Retinal pigment epithelial cell (primary cell): ENCODE measurements at regions not wholly inside any gene's neighbourhood (a gene's known extent, or its start where the extent isn't known, plus 50 kb on each side); places are given as distances from the start of the nearest gene placed in this dataset.

Experiments used
- DNase-seq: peaks from one replicate; pipeline ENCODE4 v3.0.0-alpha.2; 2010; ENCODE audit warnings: low read depth
- H3K4me3 ChIP-seq: 2 replicates; pipeline ENCODE4 v1.5.1; 2011; ENCODE audit warnings: mild to moderate bottlenecking, low read length, control low read depth, moderate library complexity
- TF ChIP-seq, protein P1 (sequence below): conservative IDR thresholded peaks from 2 replicates; pipeline ENCODE4 v1.5.1; 2011; ENCODE audit warnings: low read depth, low read length, control low read depth, inconsistent platforms

DNA sequence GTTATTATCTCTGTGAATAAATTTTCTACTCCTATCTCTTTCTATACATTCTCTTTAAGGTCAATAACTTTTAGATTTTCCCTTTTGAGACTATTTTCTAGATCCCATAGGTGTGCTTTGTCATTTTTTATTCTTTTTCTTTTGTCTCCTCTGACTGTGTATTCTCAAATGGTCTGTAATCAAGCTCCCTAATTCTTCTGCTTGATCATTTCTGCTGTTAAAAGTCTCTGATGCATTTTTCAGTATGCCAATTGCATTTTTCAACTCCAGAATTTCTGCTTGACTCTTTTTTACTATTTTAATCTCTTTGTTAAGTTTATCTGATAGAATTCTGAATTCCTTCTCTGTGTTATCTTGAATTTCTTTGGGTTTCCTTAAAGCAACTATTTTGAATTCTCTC, 78.2 kb downstream of the THNSL1 start:
- TF ChIP-seq, protein P1, sequence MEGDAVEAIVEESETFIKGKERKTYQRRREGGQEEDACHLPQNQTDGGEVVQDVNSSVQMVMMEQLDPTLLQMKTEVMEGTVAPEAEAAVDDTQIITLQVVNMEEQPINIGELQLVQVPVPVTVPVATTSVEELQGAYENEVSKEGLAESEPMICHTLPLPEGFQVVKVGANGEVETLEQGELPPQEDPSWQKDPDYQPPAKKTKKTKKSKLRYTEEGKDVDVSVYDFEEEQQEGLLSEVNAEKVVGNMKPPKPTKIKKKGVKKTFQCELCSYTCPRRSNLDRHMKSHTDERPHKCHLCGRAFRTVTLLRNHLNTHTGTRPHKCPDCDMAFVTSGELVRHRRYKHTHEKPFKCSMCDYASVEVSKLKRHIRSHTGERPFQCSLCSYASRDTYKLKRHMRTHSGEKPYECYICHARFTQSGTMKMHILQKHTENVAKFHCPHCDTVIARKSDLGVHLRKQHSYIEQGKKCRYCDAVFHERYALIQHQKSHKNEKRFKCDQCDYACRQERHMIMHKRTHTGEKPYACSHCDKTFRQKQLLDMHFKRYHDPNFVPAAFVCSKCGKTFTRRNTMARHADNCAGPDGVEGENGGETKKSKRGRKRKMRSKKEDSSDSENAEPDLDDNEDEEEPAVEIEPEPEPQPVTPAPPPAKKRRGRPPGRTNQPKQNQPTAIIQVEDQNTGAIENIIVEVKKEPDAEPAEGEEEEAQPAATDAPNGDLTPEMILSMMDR, result no peak
- no peak overlapping the region for H3K4me3 ChIP-seq
- DNase-seq, result no peak

DNA sequence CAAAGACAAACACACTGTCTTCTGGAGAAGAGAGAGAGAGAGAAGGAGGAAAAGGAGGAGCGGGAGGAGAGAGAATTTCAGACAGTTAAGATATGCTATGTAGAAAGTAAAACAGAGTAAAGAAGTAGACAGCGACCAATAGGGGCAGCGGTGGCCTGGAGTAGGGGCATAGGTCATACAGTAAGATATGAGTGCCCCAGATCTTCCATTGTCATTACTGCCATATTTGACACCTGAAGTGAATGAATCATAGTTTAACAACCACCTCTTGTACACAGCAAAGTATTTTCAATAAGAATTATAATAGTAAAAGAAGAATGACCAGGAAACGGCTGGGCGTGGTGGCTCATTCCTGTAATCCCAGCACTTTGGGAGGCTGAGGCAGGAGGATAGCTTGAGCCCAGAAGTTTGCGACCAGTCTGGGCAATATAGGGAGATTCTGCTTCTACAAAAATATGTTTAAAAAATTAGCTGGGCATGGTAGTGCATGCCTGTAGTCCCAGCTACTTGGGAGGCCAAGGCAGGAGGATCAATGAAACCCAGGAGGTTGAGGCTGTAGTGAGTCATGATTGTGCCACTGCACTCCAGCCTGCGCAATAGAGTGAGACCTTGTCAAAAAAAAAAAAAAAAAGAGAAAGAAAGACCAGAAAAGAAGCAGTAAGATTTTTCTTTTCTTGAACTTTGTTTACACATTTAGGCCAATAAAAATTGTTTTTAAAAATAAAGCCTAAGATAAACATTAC, 77.0 kb upstream of the GPR158 start:
- H3K4me3 ChIP-seq, result no peak overlapping the region
- TF ChIP-seq, protein P1, result no peak
- no peak for DNase-seq

DNA sequence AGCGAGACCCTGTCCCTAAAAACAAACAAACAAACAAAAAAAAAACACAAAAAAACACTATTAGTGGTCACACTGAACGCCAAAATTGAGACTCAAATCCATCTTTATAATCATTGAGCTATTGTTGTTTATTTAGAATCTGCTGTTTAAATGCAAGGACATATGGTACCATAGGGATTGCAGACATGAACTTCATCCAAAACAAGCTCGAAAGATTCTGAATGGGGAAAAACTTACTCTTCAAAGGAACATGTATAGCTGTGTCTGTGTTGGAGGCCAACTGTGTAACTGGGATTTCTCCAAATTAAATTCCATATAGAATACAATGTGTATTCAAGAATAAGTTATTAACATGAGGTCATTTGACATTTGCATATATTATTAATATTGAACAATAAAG, 74.7 kb upstream of the GPR158 start:
- no peak overlapping the region for H3K4me3 ChIP-seq
- no peak for DNase-seq
- TF ChIP-seq, protein P1, result no peak

DNA sequence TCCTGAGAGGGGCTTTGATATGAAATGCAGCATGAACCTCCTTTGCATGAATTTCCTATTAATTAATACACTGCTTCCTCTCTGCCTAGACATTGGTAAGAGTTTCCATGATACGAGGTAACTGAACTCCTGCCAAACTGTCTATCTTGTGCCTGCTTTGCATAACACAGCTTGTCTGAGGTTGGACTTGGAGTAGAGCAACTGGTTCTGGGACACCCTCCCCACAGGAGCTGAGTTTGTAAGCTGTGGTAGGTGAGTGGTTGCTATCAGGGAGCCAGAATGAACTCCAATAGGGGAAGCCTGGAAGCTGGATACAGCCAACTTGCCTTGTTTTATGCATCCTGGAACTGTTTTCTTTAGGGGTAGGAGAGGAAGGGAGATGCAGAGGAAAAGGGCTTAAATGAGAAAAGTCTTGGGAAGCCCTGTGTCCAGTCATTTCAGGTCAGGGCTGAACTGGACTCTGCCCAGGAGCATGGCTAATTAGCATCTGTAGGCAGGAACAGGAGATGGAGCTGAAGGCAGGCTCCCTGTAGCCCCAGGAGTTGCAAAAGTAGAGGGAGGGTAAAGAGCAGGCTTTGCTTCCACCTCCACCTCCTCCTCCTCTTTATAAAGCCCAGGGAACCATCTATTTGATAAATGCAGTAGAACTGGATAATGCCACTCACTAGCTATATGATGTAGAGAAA, 73.2 kb upstream of the GPR158 start:
- no peak for DNase-seq
- no peak overlapping the region for H3K4me3 ChIP-seq
- TF ChIP-seq, protein P1, result no peak

DNA sequence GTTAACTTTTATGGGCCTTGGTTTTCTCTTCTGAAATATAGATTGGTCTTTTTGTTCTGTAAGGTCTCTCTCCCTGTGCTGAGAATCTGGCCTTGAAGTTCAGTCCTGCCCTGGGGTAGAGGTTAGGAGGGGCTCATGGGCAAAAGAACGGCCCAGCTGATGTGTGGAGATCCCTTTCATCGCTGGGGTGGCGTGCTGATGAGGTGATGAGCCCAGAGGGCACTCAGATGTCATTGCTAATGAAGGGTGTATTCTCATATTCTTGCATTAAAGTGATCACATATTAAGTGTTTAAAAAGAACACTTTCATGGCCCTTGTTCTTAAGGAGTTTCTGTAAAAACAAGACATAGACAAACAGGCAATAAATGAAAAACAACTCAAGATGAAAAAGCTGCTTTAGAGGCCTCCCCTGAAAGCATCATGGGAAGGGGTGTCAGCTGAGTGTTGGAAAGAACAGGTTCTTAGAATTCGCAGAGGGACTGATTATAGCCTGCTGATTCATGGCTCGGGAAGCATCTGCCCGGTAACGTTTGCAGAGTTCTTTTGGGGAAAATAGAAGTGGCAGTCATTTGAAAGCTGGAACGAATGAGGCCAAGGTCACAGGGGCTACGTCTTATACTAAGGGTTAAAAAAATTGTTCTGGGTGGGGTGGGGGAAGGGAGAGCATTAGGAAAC, 72.5 kb upstream of the GPR158 start:
- TF ChIP-seq, protein P1, result no peak
- no peak overlapping the region for H3K4me3 ChIP-seq
- no peak for DNase-seq

DNA sequence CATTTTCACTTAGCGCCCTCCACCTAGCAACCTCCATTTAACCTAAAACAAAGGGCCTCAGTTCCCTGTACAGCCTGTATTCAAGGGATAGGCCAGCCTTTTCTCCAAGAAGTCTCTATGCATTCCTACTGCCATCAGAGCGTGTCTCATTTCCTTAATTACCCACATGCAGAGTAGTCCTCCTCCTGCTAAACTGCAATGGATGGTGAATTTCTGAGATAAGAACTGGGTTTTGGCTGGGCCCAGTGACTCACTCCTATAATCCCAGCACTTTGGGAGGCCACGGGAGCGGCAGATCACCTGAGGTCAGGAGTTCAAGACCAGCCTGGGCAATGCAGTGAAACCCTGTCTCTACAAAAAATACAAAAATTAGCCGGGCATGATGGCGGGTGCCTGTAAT, 71.1 kb upstream of the GPR158 start:
- TF ChIP-seq, protein P1, result no peak
- no peak for DNase-seq
- H3K4me3 ChIP-seq, result no peak overlapping the region
